ENCODE measurements at regions not wholly inside any gene's neighbourhood (a gene's known extent, or its start where the extent isn't known, plus 50 kb on each side); places are given as distances from the start of the nearest gene placed in this dataset.
A peak's percentile ranks its signal among the peaks of the same experiment; 100 is the strongest.
"Not testable (repeated sequence)": the region's sequence is repeated elsewhere in the genome, so short reads cannot be mapped to it uniquely, and the experiment has no call there.

- DNase-seq (peak in 1 of 2 donors; percentile 40), ATAC-seq (replicated peaks in 1 of 2) (peak in 1 of 2 donors; percentile 80)
- H3K27ac Mint-ChIP-seq; H3K27me3 Mint-ChIP-seq (ENCODE audit: low read depth); H3K4me1 Mint-ChIP-seq (ENCODE audit: low read depth); H3K36me3 Mint-ChIP-seq (ENCODE audit: insufficient read depth in 2 of 2); H3K9me3 Mint-ChIP-seq; H3K4me3 Mint-ChIP-seq: not testable (repeated sequence)
These were observed 68.9 kb upstream of the RUBCNL start for GRCh38 chr13:46455924-46456323.

GRCh38 chr13:46451145-46451544 is 64.1 kb upstream of the RUBCNL start:
- ATAC-seq (replicated peaks in 1 of 2); DNase-seq; H3K4me3 Mint-ChIP-seq; H3K36me3 Mint-ChIP-seq (ENCODE audit: insufficient read depth in 2 of 2); H3K27ac Mint-ChIP-seq; H3K9me3 Mint-ChIP-seq; H3K4me1 Mint-ChIP-seq (ENCODE audit: low read depth); H3K27me3 Mint-ChIP-seq (ENCODE audit: low read depth): not testable (repeated sequence)

DNA sequence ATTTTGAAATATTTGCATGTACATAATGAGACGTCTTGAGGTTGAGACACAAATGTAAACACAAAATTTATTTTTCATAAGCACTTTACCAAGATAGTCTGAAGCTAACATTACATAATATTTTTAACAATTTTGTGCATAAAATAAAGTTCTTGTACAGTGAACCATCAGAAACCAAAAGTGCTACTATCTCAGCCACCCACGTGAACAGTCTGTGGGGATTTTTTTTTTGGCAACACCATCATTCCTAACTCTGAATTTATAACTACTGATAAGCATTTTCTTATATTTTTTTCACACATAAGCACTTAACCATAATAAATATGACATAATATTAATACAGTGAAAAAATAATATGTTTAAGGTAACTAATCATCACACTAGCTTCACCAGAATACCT is 62.9 kb upstream of the RUBCNL start:
- H3K36me3 Mint-ChIP-seq (ENCODE audit: insufficient read depth in 2 of 2); H3K4me3 Mint-ChIP-seq; ATAC-seq (replicated peaks in 1 of 2); DNase-seq; H3K27me3 Mint-ChIP-seq (ENCODE audit: low read depth); H3K4me1 Mint-ChIP-seq (ENCODE audit: low read depth); H3K27ac Mint-ChIP-seq; H3K9me3 Mint-ChIP-seq: not testable (repeated sequence)

- H3K27ac Mint-ChIP-seq; ATAC-seq (replicated peaks in 1 of 2); H3K9me3 Mint-ChIP-seq; H3K4me1 Mint-ChIP-seq (ENCODE audit: low read depth); H3K27me3 Mint-ChIP-seq (ENCODE audit: low read depth); H3K4me3 Mint-ChIP-seq; H3K36me3 Mint-ChIP-seq (ENCODE audit: insufficient read depth in 2 of 2); DNase-seq: not testable (repeated sequence)
These were observed 61.1 kb upstream of the RUBCNL start for GRCh38 chr13:46448148-46448547.

DNA sequence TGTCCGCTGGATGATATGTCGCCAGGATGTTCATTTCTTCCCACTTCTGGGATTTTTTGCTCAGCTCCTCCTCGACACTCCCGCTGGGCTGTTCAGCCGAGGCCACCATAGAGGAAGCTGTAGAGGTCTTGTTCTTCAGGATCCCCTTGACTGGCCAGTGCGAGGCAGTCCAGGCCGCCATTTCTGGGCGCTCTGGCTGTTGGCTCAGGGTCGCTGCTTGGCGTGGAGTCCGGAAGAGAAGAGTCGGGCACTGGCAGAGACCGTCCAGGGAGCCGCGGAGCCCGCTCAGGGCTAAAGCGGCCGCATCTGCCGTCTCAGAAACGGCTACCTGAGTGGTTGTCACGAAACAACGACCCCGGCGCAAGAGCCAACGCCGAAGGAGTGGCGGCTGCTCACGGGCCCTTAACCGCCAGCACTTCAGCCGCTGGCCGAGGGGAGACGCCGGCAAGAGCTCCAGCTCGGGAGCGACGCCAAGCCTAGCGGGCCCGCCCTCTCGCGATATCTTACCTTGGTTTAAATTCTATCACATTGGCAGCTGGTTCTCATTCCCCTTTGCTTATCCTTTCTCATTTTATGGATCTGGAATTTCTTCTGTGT is 50.9 kb upstream of the RUBCNL start:
- H3K9me3 Mint-ChIP-seq; H3K4me3 Mint-ChIP-seq; H3K4me1 Mint-ChIP-seq (ENCODE audit: low read depth); H3K27ac Mint-ChIP-seq; DNase-seq; H3K27me3 Mint-ChIP-seq (ENCODE audit: low read depth); H3K36me3 Mint-ChIP-seq (ENCODE audit: insufficient read depth in 2 of 2); ATAC-seq (replicated peaks in 1 of 2): not testable (repeated sequence)
